Mucosa of descending colon (tissue), 3 donors: ENCODE measurements at regions not wholly inside any gene's neighbourhood (a gene's known extent, or its start where the extent isn't known, plus 50 kb on each side); places are given as distances from the start of the nearest gene placed in this dataset.

Experiments used
- ATAC-seq: fragments of 200-7000 bp; cut with Tn5 transposase; one replicate; pipeline ENCODE4 v1.9.1; 2020; ENCODE audit warnings: mild to moderate bottlenecking, moderate library complexity
- DNase-seq, 3 donors: peaks; one replicate each; pipeline ENCODE4 v3.0.0-alpha.2; 2020
- H3K36me3 ChIP-seq: fragments of 200-600 bp; one replicate; pipeline ENCODE4 v1.8.0; 2021; ENCODE audit warnings: low read depth, mild to moderate bottlenecking
- H3K4me1 ChIP-seq: fragments of 200-600 bp; one replicate; pipeline ENCODE4 v1.8.0; 2021; ENCODE audit warnings: low read depth, mild to moderate bottlenecking
- H3K4me3 ChIP-seq: fragments of 200-600 bp; one replicate; pipeline ENCODE4 v1.8.0; 2021; ENCODE audit warnings: mild to moderate bottlenecking
- H3K9me3 ChIP-seq: fragments of 200-600 bp; one replicate; pipeline ENCODE4 v1.8.0; 2021; ENCODE audit warnings: mild to moderate bottlenecking
- CTCF ChIP-seq: fragments of 200-600 bp; IDR thresholded peaks from one replicate; pipeline ENCODE4 v1.8.0; 2022; ENCODE audit warnings: antibody characterized with exemption, mild to moderate bottlenecking
- intact Hi-C, 2 donors: fragments of 100-400 bp; cut with DNase I in 1 of 2; cut with micrococcal nuclease in 1 of 2; formaldehyde crosslinking; loops; one replicate each; pipeline versions ENCODE4 v1.11.0 to v1.11.1; 2022; cut with DNase I, micrococcal nuclease
- donor health status: DM: no; HTN: no; CAD: no; lungs with moderate emphysema.
- donor health status: DM: no; HTN: no; CAD: no.
- donor health status: DM: no; HTN: yes; CAD: no.

- intact Hi-C loops = no loop called here
- Histone ChIP-seq H3K36me3 (no peaks in the 10 kb centered on the region), H3K4me3 (no peak overlapping the region), H3K9me3 (no peaks in the 10 kb centered on the region), H3K4me1 (no peaks in the 10 kb centered on the region)
- ATAC-seq (no peak), DNase-seq (no peak)
- TF ChIP-seq CTCF = no peak
These were observed 76.6 kb upstream of the BZW1 start for GRCh38 chr2:200735061-200735460.

GRCh38 chr2:200736646-200737274, 75.0 kb upstream of the BZW1 start:
- no peak overlapping the region for H3K4me3 ChIP-seq
- H3K9me3 ChIP-seq = no peaks in the 10 kb centered on the region
- intact Hi-C loops = no loop called here
- TF ChIP-seq CTCF = no peak
- DNase-seq (no peak), ATAC-seq (no peak)
- no peaks in the 10 kb centered on the region for H3K36me3 ChIP-seq
- peaks cover 9% of the 10 kb centered on the region for H3K4me1 ChIP-seq

GRCh38 chr2:200737585-200737984, 74.1 kb upstream of the BZW1 start:
- Histone ChIP-seq H3K36me3 (no peaks in the 10 kb centered on the region), H3K9me3 (no peaks in the 10 kb centered on the region), H3K4me1 (peaks cover 17% of the 10 kb centered on the region), H3K4me3 (no peak overlapping the region)
- TF ChIP-seq CTCF = no peak
- DNase-seq (no peak), ATAC-seq (no peak)
- intact Hi-C loops = no loop called here

GRCh38 chr2:200738590-200738989, 73.1 kb upstream of the BZW1 start:
- no peak for TF ChIP-seq CTCF
- Histone ChIP-seq H3K9me3 (no peaks in the 10 kb centered on the region), H3K4me3 (no peak overlapping the region), H3K36me3 (no peaks in the 10 kb centered on the region), H3K4me1 (peaks cover 18% of the 10 kb centered on the region)
- ATAC-seq = no peak
- no peak for DNase-seq
- intact Hi-C loops = no loop called here

GRCh38 chr2:200740907-200741306, 70.8 kb upstream of the BZW1 start:
- intact Hi-C loops = no loop called here
- ATAC-seq (no peak), DNase-seq (no peak)
- Histone ChIP-seq H3K4me1 (peaks cover 18% of the 10 kb centered on the region), H3K4me3 (no peak overlapping the region), H3K9me3 (no peaks in the 10 kb centered on the region), H3K36me3 (no peaks in the 10 kb centered on the region)
- no peak for TF ChIP-seq CTCF
